NCI-H1694 treated with DMSO at 0.1 percent for 48 hours (cell line): ENCODE measurements at regions not wholly inside any gene's neighbourhood (a gene's known extent, or its start where the extent isn't known, plus 50 kb on each side); places are given as distances from the start of the nearest gene placed in this dataset.

Experiments used
- DNase-seq: peaks from one replicate; lab custom pipeline; 2025; lab: John Stamatoyannopoulos, UW

- DNase-seq, result no peak
Measured at GRCh38 chr3:124277144-124277890, 285.4 kb upstream of the ROPN1 start.

DNA sequence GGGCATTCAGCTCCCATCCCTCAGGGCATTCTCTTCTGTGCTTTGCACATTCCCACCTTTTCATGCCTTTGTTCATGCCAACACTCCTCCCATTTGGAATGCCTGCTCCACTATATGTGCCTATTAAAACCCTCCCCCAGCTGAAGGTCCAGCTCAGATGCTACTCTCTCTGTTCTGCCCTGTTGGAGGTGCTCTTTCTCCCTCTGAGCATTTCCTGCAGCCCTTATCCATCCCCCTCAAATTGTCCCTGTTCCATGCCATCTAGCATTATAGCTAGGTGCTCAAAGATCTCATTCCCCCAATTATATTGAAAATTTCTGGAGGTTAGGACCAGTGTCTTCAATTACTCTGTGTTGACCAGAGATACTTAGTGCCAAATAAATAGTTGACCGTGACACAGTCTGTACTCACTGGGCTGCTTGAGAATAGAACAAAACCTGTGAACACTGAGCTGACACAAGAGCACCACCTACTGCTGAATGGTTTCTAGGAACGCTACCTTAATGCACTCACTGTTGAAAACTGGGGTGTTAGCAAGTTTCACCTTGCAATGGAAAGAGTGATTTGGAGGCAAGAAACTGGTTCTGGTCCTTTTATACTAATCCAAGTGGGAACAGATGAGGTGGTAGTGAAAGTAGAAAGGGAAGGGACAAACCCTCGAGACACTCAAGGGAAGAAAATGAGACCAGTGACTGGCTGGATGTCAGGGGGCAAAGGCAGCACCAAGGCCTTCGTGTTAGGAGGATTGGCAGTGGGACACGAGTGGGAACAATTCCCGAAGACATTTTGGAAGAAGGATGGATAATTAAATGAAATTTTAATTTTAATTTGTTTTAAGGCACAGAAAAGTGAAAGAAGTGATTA, 289.8 kb upstream of the ROPN1 start:
- DNase-seq, result peak; percentile 46

DNA sequence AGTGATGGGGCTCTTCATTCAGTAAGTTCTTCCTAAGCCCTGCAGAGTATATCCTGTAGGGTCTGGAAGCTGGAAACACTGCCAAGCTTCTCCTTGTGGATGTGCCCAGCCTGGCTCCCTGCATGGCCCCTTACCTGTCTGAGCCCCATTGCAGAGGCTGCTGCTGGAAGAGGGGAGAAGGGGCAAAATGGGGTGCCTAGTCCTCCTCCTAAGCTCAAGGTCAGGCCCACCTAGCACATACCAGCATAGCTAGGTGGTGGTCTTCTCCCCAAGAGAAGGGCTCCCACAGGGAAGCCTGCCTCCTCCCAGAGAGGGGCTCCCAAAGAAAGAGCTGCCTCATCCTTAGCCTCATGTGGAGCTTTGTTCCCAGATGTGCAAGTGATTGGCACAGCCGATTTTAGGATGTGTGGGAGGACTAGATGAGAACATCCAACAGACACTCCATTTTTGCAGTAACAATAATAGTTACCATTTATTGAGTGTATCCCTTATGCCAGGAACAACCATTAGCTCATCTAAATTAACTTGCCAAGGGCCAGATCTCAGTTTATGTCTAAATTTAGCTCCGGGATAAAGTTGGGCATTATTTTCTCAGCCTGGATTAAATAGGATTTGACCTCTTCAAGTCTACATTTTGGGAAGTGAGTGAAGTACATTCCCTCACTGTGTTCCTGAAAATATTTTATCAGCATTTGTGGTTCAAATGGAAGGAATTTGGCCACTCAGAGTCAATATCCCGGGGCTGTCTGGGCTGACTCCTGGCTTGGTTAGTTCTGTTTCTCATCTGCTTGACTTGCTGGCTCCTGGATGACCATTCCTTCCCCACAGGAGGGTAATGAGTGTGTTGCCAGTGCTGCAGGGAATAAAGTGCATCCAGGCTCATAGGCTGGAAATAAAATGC, 291.1 kb upstream of the ROPN1 start:
- no peak for DNase-seq

- no peak for DNase-seq
Measured at GRCh38 chr3:124283652-124284023, 291.7 kb upstream of the ROPN1 start.

- no peak for DNase-seq
Measured at GRCh38 chr3:124288996-124289395, 297.1 kb upstream of the ROPN1 start.

DNA sequence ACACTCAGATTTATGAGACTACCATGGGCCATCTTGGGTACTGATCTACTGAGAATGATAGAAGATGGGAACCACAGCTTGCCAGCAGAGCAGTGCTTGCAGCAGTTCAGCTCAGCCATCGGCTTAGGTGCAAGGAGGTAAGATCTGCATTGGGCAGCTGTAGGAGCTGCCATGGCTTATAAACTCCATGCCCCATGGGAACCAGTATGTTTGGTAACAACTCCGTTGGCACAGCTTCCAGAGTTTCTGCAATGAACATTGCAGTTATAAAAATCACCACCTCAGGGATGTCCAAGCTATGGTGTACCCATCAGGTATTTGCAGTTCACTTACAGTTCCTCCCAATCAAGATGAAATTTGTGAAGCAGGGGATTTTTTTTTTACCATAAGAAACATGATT, 299.1 kb upstream of the ROPN1 start:
- no peak for DNase-seq

DNA sequence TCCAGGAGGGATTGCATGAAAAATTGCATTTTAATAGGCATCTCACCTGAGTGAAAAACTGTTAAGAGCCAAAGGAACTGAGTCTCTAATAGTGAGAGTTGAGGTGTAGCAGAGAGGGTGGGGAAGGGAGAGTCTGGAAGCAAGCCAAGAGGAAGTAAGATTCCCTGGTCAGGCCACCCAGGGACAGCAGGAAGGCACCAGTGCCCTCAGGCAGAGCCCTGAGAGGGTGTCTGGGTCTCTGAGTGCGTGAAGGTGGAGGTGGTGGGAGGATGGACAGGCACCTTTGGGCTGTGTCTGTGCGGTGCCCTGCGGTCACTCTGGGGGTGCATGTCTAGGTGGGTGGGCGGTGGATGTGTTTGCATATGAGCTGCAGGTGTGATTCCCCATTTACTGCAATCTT, 300.4 kb upstream of the ROPN1 start:
- DNase-seq, result no peak

DNA sequence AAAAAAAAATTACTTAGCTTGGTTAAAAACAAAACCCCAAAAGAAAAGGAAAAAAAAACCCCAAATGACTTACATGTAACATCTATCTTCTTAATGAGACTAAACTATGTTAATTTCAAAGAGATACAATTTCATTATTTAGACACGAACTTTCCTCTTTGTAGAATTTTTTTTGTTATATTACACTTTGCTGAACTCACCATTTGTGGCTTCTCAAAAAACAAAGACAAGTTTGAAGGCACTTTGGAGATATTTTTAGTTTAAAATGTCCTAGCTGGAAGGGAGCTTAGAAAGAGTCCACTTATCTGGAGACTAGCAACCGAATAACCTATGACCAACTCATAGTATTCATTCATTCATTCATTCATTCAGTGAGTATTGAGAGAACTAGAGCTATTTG, 301.7 kb upstream of the ROPN1 start:
- DNase-seq, result no peak

- DNase-seq, result no peak
Measured at GRCh38 chr3:124295362-124295761, 303.4 kb upstream of the ROPN1 start.

- no peak for DNase-seq
Measured at GRCh38 chr3:124296406-124296805, 304.5 kb upstream of the ROPN1 start.

DNA sequence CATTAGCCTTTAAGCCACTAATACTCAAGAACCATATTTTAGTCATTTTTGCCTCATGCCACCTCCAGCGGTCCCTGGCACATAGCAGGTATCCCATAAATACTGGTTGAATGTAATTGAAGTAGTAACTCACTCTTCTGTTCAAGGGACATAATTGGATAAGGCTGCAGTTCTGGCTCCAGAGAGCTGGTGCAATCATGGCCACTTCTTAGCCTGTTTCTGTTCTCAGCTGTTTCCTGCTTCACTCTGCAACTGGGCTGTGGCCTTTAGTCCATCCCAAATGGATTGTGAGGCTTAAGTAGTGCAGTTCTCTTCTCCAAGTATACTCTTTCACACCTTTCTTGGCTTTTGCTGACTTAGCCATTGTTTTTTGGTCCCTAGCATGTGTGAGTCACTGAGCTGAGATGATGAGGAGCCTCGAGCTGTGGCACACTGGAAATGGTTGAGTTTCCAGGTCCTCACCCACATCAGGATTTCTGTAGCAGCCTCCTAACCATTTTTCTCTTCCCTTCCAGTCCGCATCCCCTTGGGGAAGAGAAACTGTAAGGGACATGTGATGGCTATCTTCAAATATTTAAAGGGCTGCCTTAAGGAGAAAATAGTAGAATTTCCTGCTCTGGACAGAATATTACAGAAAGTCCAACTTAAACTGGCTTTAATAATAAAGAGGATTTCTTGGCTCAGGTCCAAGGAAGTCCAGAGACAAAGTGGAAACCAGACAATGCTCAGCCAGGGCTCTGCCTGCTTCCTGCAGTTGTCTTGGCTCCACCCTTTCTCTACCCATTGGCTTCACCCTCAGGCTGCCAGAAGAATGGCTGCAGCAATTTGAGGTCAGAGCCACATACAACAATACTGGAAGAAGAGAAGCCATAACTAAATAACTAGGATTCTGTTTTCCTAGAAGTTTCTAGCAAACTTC, 305.4 kb upstream of the ROPN1 start:
- DNase-seq, result no peak

DNA sequence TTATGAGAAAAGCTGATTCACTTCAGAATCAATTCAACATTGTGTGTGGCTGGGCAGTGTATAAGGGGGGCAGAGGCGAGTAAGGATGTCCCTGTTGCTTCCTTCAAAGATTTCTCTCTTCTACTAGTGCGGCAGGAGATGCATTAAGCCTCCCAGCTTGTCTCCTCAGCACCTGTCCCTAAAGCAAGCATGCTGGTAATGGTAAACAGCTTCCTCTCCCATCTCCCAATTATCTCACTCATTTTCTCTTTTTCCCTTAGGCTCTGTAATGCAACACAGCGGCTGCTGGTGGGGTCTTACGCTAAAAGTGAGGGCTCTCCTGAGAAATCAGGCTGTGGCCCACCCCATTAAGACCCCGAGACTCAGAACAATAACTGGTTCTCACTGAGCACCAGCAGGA, 306.4 kb upstream of the ROPN1 start:
- no peak for DNase-seq

DNA sequence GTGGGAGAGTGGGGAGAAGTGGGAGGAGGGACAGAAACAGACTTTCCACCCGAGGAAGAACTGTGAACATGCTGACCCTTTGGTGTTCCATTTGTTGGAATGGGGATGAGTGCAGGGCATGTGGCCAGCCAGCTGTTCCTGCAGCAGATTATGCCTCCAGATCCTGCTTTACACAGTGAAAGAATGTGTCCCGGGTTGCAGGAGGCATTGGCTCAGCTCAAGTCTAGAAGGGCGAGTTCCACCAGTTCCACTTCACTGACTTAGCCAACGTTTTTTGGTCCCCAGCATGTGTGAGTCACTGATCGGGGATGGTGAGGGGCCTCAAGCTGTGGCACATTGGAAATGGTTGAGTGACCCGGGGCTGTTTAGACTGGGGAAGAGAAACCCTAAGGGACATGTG, 307.0 kb upstream of the ROPN1 start:
- DNase-seq, result no peak

GRCh38 chr3:124299831-124300230, 307.9 kb upstream of the ROPN1 start:
- no peak for DNase-seq

DNA sequence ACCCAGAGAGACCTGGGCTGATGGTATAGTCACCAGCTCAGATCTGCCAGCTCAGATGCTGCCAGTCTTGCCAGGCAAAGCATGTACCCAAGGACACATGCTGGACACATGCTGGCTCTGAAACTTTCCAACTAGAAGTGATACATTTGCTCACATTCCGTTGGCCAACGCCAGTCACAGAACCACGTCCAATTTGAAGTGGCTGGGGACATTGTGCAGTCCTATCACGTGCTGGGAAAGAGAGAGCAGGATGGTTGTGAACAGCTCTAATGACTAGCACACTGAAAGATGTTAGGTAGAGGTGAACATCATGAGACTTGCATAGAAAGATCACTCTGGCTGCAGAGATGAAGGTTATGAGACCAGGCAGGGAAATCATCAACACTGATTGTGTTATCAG, 308.5 kb upstream of the ROPN1 start:
- no peak for DNase-seq

DNA sequence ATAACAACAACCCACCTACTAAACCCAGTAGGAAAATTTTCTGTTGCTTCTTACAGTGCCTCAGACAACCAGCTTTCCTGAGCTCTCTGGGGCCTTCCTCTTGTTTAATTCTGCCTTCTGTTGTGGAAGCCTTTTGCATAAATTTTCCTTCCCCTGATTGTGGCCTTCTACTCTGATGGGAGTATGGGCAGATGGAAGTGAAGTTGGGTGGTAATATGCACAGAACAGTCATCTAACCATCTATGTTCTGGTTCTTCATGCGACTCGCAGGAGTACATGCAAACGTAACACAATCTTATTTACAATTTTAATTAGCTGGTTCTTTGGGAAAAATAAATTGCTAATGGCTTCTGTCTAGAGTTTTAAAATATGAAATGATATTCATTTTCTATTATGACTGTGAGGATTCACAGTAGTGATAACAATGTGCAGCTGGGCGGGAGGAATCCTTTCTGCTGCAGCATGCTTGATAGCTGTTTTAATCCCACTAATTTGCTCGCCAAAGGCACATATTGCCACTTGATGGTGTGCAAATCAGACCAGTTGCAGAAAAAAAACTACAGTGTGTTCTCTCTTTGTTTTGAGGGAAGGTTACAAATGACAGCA, 311.5 kb upstream of the ROPN1 start:
- no peak for DNase-seq

GRCh38 chr3:124306665-124307064, 314.7 kb upstream of the ROPN1 start:
- DNase-seq, result no peak

DNA sequence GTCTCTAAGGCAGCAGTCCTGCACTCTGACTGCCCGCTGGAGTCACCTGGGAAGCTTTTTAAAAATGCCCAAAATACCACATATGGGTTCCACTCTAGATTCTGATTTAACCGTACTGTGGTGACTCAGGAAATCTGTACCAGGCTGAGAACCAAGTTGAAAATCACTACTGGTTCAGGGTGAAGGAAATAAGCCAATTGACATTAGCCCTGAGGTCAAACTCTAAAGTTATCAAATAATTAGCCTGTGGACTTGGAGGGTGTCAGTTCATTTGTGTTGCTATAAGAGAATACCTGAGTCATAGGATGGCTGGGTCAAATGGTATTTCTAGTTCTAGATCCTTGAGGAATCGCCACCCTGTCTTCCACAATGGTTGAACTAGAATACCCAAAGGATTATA, 321.7 kb upstream of the ROPN1 start:
- no peak for DNase-seq

DNA sequence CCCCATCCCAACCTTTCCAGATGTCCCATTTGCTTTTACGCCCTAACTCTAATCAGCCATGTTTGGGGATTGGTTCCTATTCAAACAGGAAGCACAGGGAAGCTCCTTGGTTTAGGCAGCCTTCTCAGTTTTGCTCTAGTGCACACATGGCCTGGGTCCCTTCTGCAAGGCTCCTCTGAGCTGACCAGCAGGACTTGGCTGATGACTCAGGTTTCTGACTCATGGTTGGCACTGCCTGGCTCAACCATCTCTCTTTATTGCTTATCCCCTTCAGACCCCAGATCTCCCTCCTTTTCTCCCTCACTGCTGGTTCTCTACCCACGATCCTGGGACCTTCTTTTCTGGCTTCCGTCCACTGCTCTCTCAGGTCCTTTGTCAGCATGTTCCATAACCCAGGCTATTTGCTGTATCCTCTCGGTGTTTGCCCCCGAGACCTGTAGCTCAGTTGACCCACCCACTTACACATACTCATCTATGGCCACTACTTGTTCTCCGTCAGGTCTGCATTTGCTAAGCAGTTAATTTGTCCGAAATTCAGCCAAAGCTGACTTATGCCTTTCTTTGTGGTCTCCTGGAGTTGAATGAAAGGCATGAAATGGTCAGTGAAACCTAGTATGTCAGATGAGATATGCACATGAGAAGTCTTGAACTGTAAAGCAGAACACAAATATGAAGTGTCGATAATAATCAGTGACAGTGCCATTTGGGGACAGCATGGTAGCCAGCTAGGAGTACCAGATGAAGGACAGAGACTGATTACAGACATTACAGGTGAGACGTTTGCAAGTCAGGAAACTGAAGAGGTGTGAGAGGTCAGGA, 323.5 kb upstream of the ROPN1 start:
- no peak for DNase-seq

- no peak for DNase-seq
Measured at GRCh38 chr3:124316034-124316287, 324.0 kb upstream of the ROPN1 start.
